T1000 (cell line): ENCODE measurements at regions not wholly inside any gene's neighbourhood (a gene's known extent, or its start where the extent isn't known, plus 50 kb on each side); places are given as distances from the start of the nearest gene placed in this dataset.

Source experiments
- DNase-seq: peaks from one replicate; lab custom pipeline; 2025; ENCODE audit warnings: mixed read lengths; lab: John Stamatoyannopoulos, UW

DNA sequence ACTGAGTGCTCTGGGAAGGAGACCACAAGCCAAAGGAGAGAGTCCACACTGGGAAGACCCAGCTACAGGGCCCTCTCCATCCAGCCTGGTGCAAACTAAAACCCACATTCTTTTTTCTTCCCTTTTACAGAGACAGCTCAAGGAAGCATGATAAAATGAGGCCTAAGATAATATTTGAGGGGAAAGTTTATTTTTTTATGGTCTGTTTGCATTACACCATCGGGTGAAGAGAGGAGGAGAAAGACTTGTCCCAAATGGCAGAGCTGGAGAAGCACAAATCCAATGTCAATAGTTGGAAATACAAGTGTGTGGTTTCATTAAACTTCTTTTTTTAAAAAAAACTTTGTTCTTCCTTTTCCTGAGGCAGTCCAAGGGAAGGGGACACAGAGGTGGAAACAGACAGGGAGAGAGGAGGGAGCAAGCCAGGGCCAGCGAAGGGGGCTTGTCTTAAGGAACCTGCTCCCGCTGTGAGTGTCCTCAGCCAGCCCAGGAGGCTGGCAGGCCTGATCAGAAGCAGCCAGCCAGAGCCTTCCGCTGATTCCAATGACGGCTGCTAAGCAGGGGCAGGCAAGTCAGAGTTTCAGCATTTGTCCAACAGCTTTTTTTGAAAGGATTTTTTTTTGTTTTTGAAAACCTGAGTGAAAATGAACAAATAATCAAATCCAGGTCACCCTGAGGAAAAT, 203.8 kb upstream of the SIX2 start:
- DNase-seq = no peak

DNA sequence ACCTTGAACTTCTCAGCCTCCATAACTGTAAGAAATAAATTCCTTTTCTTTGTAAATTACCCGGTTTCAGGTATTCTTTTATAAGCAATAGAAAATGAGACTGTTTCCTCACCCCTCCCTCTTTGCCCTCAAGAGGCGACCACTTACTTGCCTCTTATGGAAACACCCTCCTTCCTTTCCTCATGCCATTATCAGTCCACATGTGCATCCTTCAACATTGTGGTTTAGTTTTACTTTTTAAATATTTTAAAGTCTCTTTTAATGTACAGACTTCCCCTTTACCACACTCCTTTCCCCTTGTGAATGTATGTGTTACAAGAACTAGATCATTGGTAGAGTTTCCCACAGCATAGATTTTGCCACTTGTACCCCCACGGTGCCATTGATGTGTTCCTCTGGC, 202.4 kb upstream of the SIX2 start:
- no peak for DNase-seq

DNA sequence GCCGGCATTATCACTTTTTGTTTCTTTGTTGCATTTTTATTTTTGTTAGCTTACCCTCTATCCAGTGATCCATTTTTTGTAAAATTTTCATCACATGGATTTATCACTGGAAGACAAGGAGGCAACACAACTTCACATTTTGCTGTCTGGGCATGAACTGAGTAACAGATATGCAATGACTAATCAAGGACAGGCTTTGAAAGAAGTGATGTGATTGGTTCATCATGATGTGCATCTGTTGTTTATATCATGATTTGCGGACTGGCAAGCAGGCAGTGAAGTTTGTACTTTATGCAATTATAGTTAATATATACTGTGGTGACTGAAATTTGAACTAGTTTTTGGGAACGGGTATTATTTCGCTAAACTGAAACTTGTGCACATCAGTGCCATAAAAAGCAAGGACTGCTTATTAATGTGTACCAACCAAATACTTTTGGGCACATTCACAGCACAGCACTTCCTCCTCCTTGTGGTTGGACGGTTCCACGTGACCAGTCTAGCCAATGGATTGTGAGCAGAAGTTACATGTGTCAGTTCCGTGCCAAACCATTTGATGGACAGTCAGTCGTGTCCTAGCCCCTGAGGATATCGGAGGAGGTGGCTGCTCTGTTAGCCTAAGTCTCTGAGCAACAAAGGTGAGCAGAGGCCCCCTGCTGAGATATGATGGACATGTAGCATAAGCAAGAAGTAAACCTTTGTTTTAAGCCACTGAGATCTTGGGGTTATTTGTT, 201.4 kb upstream of the SIX2 start:
- DNase-seq = no peak

DNA sequence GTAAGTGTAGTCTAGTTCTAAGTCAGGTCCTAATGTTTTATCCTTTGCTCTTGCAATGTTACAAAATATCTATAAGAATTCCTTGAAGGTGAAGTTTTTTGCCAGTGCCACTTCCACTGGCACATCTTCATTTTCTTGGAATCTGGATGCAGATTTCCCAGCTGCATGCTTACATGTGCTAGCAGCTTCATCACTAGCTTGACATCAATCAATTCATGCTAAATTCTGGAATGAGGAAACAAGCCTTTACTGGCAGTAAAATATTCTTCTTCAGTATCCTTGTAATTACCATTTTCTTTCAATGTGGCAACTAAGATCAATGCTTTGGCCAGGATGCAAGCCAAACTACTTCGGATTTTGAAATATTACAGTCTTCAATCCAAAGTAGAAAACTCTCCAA, 200.6 kb upstream of the SIX2 start:
- DNase-seq = no peak

DNA sequence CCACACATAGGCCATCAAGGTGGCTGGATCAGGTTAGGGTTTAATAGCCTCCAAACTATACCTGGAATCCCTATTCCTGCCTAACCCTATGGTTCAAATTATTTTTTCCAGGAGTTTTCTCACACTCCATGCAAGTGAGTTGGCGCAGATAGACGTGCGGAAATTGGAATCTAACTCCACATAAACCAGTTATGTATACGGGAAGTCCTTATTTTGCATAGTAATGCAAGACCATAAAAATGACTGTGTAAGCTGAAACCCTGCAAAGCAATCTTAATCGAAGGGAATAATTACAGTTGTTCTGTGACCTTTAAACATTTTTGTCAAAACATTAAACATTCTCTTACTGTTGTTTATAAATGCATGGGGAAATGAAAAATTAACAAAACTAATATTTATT, 200.1 kb upstream of the SIX2 start:
- no peak for DNase-seq

DNA sequence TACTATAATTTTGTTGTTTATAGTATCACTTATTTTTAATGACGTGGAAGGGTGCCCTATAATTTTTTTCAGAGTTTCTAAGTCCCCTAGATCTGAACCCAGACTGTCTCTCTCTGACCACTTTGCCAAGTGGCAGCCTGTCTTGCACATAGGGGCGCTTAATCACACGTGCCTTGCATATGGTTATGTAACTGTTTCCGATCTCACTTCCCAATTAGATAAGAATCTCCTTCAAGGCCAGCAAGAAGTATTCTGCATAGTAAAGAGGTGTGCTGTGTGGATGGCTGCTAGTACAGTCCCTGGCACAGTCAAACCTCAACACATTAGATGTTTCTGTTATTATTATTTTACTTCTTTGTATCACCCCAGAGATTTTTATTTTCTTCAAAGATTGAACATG, 197.8 kb upstream of the SIX2 start:
- no peak for DNase-seq

DNA sequence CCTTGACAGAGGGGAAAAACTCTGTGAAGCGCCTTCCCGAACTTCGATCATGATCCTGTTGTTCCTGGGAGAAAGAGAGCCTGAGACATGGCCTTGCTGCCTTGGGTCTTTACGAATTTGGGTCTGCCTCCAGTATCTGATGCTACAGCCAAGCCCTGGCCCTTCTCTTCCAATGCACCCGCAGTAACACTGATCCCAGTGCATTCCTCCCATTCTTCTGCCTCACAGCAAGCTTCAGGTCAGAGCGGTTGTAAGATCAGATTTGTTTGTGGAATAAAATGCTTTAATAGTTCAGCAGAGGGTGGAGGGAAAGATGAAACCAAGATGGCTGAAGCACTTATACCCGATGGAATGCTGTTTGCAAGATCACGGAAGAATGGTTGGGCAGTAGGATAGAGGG, 196.7 kb upstream of the SIX2 start:
- DNase-seq = no peak

DNA sequence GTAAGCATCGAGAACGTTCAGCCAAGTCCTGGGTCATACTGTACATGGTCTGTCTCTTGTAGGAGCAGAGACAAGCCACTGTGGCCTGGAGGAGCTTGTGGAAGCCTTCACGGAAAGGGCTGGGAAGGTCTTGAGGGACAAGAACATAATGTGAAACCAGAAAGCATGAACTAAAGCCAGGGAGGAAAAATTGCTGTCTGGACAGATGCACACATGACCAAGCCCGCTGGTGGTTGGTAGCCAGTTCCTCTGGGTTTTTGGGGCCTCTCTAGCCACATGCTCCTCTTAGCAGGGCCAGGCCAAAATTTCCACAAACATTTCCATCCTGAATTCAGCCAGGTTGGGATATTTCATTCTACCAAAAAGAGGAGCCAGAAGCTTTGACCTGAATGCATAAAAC, 196.2 kb upstream of the SIX2 start:
- no peak for DNase-seq

DNA sequence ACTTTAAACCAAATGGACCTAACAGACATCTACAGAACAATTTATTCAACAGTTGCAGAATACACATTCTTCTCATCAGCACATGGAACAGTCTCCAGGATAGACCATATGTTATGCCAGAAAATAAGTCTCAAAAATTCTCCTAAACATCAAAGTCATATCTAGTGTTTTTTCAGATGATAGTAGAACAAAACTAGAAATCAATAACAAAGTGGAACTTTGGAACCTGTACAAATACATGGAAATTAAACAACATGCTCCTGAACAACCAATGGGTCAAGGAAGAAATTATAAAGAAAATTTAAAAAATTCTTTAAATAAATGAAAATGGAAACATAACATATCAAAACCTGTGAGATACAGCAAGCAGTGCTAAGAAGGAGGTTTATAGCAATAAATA, 194.1 kb upstream of the SIX2 start:
- DNase-seq = no peak

DNA sequence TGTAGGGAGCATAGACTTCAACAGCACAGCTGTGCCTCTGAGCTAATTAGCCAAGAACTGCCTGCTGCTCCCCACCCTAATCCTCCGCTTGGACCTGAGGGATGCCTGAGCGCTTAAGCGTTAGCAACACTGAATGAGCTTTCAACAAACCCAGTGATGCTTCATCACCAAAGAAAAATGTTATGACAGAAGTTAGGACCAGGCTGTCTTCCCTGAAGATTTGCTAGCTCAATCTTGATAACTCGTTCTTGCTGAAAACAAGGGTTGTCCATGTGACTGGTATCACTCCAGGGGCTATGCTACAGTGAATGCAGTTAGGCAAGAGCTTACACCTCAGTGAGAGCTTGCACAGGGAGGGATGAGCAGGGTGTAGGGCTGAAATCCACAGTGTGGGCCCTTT, 190.7 kb upstream of the SIX2 start:
- no peak for DNase-seq

DNA sequence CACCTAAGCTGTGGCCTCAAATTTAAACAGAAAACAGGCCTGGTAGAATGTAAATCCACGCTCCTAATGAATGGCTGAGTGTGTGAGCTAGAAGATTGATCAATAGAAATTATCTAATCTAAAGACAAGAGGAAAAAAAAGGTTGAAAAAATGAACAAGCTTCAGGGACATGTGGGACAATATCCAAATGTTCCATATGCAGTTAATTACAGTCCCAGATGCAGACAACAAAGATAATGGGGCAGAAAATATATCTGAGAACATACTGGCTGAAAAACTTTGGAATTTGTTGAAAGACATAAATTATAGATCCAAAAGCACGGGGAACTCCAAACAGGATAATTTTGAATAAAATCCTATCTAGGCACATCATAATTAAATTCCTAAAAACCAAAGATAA, 186.7 kb upstream of the SIX2 start:
- DNase-seq = no peak

DNA sequence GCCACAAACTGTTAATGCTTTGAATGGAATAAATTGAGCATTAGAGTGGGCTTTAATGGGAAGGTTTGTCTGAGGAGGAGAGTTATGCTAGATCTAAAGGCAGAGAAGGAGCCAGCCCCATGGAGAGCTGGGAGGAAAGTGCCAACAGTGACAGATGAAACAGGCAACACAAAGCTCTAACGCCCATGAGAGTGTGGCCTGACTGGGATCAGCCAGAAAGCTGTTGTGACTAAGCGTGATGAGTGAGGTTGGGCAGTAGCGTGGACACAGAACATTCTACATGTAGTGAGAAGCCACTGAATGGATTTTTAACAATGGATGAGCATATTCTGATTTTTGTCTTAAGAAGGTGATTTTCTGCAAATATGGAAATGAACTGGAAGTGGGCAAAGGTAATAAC, 185.3 kb upstream of the SIX2 start:
- DNase-seq = no peak

DNA sequence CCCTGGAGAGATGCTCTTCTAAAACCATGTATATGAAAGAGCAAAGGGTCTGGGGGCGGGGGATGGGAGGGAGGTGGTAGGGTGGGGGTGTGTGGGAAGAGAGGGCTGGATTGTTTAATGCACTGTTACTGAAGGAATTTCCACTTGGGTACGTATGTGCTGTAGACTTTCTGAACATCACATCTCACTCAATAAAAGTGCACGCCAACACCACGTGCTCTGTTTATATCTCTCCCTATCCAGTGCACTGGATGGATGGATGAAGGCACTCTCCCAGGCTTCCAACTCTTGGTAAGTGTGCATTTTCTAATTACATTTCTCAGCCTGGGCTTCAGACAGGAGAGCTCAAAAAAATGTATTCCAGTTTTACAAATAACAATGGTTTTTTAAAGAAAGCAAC, 184.3 kb upstream of the SIX2 start:
- no peak for DNase-seq

DNA sequence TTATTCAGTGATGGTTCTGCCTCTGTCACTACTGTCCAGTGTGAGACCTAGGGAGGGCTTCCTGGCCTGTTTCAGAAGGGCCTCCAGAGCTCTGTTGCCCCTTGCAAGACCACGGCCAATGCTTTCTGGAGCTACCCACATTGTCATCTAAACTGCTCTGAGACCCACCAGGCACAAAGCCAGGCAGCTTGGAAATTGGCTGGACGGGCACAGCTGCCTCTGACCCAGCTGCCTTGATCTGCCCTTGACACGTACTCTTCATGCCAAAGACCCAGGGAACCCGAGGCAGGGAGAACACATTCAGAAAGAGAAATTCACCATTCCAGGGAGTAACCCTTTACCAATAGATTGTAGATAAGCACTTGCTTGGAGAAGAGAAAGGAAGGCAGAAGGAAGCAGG, 183.7 kb upstream of the SIX2 start:
- no peak for DNase-seq

DNA sequence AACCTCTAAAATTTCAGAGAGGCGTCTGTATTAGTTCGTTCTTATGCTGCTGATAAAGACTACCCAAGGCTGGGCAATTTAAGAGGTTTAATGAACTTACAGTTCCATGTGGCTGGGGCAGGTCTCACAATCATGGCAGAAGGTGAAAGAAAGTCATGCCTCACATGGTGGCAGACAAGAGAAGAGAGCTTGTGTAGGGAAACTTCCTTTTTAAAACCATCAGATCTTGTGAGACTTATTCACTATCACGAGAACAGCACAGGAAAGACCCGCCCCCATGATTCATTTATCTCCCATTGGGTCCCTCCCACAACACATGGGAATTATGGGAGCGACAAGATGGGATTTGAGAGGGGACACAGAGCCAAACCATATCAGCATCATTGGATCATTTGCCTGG, 183.2 kb upstream of the SIX2 start:
- no peak for DNase-seq

DNA sequence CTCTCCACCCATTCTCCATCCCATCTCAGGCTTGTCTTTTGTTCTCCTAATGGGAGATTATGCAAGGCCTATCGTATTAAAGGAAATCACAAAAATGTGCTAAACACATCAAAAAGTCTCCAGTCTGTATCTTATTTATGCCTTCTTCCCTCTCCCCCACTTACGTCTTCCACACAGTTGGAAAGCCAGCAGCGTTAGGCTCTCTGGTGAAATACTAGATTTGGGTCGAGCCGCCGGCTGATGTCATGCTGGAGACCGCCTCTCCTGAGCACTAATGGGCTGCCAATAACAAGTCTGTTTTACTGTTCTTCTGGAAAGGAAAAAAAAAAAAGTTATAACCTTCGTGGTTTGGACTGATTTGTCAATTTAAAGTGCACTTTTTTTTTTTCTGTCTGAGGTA, 182.7 kb upstream of the SIX2 start:
- DNase-seq = no peak

DNA sequence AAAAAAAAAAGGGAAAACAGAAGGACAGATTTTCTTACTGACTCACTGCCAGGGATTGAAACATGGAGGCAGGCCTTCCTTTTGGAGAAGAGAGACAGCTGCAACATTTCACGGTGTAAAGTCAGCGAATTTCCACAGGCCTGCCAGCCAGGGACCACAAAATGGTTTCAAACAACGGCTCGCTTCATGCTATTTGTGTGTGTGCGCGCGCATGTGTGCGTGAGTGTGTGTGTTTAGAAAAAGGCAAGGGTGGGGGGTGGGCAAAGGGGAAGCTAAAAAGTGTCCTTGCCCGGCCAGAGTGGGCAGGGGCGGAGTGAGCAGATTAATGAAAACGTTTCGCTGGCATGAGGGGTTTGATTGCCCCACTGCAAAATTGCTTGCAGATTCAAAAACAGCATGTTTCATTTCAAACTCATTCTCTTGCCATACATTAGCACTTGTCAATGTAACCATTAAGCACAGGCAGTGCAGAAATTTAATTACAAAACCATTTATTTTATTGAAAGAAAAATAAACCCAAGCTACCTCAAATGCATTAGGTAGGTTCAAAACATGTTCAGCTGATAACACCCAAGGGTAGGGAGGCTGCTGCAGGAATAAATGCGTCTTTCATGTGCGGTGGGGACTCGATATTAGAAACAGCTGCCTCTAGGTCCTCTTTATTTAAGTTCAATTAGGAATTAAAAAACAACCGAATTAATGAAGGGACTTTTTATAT, 182.1 kb upstream of the SIX2 start:
- DNase-seq = no peak

DNA sequence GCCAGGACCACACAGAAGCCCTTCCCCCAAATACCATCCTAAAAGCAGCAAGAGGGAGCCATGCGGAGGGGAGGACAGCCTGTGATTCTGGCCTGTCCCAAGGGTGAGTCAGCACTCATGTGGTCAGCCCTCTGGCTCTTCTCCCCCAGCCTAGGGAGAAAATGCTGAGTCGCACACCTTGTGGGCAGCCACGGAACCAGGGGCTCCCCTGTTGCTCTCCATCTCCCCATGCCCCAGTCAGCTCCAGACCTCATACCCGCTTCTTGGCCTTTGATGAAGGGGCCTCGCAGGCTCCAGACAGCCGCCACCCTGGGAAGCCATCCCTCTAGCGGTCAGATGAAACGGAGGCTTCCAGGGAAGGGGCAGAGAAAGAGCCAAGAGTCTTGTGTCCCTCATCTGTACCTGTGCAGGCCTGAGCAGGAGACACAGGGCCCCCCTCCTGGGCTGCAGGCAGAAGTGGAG, 181.3 kb upstream of the SIX2 start:
- no peak for DNase-seq

DNA sequence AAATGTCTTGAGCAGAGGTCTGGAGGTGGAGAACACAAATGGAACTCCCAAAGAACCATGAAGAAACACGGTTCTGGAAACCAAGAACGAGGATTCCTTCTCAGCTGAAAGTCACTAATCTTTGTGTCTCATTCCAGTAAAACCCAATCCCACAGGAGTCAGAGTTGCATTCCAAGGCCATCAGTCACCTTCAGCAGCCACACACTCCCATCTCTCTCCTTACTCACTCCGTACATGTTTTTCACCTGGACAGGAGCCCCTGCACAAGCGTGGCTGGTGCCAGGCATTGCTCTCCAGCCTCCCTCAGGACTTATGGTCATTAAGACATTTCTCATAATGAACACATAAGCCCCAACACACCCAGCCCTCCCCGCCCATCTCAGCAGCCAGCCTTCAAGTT, 175.4 kb upstream of the SIX2 start:
- peak; percentile 43 for DNase-seq

DNA sequence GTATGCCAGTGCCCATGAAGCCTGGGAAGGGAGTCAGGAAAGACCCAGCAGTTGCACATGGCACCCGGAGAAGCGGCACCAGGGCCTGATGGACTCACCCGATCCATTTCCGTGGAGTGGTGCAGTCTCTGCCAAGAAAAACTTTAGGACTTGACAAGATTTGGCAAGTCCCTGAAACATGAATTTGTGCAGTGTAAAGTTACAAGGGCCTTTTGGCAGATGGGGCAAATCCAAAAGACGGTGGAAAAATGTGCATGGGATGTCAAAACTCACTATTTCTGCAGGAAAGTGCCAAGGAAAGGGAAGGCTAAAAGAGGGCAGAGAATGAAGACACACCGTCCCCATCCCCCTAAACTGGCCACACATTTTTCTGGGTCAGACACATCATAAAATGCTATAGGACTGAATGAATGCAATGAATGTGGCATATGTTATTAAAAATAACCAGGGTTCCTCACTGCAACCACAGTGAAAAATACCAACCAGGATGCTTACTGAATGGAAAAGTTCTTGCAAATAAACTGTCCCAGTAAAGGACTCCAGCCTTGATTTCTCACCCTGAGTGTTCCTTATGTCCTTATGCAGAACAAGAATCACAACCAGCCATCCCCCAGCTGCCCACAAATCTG, 173.5 kb upstream of the SIX2 start:
- no peak for DNase-seq

DNA sequence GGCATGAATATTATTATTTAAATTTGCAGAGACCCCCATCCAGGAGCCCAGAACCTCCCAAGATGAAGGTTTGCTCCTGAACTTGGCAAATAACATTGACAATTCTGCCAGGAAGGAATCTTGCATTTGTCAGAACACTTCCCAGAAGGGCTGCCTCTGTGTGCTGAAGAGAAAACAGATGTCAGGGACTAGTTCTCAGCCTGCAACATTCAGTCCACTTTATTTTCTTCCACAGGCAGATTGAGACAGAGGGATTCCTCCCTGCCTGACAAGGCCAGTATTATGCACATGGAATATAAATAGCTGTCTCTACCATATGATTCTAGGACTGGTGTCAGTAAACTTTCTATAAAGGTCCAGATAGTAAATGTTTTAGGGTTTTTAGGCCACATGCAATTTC, 171.5 kb upstream of the SIX2 start:
- DNase-seq = no peak

DNA sequence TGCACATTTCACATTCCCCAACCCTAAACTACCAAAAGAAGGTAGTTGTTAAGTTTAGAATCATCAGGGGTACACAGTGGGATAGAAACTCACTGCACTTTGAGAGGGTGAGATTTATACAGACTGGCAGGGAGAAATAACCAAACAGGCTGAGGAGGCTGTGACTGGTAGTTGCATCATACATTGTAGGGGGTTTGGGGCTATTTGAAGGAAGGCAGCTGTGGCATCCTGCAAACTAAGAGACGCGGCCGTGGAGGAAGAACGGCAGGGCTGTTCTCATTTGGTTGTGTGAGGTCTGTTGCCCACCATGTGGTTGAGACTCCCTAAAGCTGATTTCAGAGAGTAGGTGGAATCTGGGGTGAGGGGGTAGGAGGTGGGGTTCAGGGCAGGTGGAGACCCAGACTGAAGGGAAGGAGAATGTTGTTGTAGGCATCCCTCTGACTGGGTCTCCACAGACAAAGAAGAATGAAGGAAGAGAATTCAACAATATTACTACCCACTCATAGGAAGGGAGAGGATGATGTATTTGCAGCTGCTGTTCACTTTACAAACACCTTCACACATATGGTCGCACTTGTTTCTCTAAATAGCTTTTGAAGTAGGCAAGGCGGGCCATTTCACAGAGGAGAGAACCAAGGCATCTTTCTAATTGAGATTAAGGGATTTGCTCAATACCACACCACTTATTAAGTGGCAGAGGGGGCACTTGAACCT, 170.9 kb upstream of the SIX2 start:
- no peak for DNase-seq
